Embryonic facial prominence (tissue), 1 donor: ENCODE measurements at regions not wholly inside any gene's neighbourhood (a gene's known extent, or its start where the extent isn't known, plus 50 kb on each side); places are given as distances from the start of the nearest gene placed in this dataset.

Experiments
- DNase-seq: peaks from one replicate; pipeline ENCODE4 v3.0.0-alpha.2; 2016; ENCODE audit errors: extremely low spot score

DNA sequence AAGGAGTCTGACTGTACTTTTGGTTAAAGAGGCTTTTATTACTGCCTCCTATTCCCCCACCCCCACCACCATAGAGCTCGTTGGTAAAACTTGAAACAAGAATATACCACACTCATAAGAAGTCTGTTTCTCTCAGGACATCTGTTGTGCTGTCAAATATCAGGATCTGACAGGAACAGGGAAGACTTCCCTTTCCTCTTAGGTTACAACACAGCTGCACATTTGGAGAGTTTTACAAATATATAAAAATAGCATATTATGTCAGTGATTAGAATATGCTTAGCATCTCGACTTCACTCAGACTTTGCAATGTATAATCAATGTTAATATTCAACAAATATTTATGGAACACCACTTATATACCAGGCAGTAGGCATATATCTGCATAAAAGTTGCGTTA lies 439.6 kb upstream of the REG3G start:
- no peak for DNase-seq

DNA sequence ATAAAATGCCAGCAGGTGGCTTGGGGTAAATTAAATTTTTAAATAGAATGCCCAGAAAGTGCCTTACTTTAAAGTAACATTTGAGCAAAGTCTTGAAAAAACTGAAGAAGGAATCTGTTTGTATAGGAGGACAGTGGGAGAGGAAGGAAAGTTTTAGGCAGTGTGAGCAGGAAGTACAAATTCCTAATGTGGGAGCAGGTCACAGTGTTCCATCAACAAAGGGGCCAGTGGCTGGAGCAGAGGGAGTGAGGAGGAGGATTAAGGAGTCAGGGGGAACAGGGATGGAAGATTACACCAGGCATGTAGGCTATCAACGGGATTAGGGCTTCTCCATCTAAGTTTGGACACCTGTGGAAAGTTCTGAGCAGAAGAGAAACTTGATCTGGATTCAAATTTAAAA lies 439.2 kb upstream of the REG3G start:
- no peak for DNase-seq

DNA sequence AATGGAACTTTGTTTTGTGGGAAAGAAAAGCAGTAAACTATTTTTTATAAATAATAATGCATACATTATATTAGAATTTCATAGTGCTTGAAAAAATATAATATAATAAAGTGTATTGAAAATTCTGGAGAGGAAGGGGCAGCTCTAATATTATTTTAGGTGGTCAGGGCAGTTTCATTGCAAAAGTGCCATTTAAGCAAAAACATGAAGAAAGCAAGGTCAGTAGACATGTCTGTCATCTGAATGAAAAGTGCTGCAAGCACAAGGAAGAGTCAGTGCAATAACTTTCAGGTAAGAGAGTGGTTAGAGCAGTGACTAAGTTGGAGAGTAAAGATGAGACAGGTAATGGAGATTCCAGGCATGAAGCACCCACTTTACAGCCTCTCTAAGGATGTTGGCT lies 435.6 kb upstream of the REG3G start:
- no peak for DNase-seq

DNA sequence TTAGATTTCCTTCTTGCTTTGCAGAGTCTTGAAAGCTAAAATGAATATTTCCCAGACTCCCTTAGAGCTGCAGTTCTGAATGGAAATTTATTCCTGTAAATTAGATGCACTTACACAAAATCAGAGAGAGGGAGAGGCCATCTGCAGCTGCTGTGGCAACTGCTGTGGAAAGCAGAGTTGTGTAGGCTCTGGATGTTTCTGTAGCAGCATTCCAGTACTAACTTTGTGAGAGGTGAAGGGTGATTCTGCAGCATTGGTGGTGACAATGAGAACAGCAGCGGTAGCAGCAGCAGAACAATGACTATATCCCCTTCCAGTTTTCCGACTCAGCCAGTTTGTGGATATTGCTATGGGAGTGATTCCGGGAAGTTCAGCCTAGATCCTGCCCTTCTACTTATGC lies 433.0 kb upstream of the REG3G start:
- DNase-seq = no peak

DNA sequence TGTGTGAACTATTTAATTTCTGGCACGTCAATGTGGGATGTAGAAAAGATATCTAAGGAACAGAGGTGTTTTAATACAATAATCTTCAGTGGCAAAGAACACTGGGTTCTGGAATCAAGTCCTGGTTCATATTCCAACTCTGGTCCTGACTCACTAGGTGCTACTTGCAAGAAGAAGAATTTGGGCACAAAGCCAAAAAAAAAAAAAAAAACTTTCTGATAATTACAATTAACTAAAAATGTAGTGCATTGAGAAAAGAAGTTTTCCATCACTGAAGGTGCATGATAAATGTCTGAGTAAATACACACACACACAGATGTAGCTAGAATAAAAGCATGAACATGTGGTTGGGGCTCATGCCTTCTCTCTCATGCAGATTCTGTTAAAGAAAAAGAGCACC lies 424.4 kb upstream of the REG3G start:
- no peak for DNase-seq

DNA sequence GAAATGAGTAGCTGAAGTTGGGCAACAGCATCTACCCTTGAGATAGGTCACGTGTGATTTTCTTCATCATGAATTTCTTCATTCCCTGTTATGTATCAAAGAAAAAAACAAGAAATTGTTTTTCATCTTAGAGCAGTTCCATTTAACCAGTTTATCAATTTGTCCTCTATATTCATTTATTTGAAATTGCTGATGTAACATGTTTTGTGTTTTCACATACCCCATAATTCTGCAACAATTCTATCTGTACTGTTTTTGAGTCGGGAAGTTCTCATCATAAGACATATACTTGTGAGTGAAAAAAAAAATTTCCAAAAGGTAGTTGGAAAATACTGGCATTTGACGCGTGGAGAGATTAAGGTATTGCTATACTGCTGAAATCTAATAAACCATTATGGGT lies 422.6 kb upstream of the REG3G start:
- DNase-seq = no peak

DNA sequence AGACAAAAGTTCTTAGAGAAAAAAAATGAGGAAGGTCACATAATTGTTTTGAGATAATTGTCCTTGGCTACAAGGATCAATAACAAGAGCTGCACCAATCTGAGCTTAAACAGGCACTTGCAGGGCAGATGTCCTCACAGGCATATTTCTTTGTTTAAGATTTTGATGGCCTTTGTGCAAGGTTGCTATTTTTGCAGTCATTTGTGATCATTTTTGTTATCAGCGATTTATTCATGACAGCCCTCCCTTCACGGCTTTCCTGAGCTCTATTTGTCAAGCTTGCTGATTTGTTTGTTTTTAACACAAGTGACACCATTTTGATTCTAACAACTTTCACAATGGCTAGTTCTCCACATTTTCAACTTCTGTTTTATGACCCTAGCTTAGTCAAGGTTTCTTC lies 418.6 kb upstream of the REG3G start:
- DNase-seq = no peak

DNA sequence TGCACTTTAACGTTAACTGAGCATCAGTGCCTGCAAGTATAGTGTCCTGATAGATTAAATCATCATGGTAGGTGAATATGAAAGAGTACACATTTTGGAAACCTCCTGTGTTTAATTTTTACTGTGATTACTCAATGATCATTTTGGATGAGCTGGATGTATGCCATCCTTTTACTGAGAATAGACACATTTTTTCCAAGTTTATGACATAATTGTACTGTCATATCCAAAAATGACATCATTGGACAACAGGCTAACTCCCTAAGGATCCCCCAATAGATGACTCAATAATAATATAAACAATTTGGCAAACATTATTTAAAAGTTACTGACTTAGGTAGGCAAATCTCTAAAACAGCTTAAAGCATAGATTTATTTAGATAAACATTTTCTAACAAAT lies 410.8 kb upstream of the REG3G start:
- DNase-seq = no peak

DNA sequence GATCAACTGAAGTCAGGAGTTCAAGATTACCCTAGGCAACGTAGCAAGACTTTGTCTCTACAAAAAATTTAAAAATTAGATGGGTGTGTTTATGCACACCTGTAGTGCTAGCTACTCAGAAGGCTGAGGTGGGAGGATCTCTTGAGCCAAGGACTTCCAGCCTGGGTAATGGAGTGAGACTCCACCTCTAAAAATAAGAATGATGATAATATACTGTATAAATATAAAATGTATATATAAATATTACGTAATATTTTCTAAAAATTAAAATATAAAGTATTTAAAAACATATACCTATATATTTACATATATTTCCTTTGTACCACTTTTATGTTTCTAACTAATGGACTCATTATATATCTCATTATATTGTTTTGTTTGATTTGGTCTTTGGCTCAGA lies 409.5 kb upstream of the REG3G start:
- no peak for DNase-seq

DNA sequence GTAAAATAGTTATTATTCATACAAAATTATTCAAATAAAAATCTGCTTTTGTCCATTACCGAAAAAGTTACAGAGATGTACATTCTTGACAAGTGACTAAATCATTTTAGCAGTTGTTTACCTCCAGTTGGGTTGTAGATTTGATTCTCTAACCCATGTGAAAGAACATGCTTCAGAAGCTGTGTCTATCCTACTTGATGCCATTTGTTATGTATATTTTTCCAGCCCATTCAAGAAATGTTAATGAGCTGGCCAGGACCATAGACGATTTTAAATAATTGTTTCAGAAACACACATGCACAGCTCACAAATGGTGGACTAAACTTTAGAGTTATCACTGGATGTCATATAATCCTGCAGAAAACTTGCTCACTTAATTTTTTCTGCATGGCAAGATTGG lies 391.1 kb upstream of the REG3G start:
- no peak for DNase-seq

DNA sequence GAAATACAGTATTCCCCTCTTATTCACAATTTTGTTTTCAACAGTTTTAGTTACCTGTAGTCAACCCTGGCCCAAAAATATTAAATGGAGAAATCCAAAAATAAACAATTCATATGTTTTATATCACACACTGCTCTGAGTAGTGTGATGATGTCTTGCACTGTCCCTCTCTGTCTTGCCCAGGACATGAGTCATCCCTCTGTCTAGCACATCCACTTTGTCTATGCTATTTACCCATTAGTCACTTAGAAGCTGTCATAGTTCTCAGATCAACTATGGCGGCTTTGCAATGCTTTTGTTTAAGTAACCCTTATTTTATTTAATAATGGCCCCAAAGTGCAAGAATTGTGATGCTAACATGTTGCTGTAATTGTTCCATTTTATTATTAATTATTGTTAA lies 380.6 kb upstream of the REG3G start:
- DNase-seq = no peak

DNA sequence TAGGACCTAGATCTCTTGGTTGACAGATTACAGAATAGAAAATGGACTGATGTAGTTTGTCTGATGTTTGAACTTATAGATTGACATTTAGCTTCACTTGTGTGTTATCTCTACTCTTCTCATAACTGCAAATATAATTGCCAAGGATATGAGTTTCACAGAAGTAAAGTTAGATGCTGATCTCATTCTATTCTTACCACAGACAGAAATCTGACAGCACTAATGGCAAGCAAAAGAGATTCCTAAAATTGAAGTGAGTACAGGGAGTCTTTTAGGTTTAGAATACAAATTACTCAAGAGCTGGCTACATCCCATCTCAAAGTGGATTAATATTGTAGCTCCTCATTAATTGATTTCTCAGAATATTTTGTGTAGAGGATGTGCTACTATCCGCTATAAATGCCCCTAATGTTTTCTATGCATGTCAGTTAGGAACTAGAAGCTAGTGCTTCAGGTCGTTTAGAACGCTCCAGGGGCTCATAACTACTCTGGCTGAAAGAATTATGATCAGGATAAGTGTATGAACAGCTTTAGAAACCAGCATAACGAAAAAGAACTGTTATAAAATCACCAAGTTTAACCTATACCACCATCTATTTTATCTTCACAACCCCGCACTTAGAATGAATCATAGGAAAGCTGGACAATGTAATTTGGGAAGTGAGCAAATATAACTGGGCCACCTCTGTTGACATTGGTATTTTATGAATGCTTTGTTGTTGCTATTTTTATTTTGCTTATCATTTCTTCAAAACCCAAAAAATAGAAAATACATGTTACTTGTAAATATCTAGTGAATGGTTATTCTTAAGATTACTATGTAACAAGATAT lies 378.8 kb upstream of the REG3G start:
- DNase-seq = no peak

DNA sequence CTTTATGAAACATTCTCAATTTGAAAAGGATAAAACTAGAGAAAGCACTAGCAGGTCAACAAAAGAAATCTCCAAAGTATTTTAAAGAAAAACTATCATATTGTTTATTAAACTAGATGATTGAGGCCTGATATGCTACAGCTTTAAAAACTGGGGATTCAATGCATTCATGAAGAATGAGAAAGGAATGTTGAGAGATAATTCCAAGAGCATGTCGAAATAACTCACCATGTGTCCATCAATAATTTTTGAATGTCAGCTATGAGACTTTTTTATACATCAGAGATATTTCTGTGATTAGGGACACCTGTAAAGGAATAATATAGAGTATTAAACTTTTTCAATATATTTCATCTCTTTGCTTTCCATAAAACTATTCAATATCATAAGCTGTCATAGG lies 376.9 kb upstream of the REG3G start:
- no peak for DNase-seq

DNA sequence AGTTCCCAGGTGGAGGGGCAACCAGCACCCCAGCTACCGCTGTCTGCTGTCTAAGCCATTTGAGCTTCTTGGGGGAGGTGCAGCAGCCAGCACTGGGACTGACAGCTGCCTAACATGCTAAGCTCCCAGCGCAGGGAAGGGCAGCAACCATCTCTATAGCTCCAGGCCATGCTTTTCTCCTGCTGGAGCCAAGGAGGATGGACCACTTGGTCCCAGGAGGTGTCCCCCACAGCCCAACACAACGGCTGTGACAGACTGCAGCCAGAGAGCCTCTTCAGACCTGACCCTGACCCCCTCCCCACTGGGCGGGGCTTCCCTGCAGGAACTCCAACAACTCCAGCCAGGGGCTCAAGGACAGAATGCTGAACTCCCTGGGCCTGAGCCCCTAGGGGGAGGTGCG lies 370.6 kb upstream of the REG3G start:
- DNase-seq = no peak

DNA sequence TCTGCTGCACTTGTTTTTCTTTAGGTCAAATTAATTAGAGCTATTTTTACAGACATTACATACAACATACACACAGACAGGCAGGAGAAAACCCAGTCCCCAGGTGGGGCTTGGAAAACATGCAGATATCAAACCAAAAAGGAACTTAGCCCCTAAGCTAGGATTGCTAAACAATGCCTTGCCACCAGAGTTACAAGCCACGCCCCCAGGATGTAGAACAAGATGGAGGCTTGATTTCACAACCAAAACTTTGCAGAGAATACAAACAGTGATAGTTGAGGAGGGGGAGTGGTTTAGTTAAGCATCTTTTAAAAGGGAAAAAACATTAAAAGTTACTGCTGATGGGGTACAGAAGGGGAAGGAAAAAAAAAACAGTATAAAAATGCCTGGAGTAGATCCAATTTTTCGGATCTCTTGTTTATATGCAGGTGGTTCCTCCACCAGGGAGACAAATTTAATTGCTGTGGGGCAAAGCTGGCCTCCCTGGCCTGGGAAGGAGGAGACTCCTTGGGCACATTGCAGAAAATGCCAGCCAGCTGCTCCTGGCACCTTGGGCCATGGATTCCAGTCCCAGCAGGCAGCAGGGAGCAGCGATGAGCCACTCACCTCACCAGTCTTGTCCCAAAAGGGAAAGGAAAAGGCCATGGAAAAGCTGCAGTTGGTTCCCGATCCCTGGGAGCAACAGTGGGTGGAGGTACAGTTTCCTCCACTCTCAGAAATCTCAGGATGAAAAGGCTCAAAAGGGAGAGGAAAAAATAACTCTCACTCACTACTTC lies 348.4 kb upstream of the REG3G start:
- DNase-seq = no peak

DNA sequence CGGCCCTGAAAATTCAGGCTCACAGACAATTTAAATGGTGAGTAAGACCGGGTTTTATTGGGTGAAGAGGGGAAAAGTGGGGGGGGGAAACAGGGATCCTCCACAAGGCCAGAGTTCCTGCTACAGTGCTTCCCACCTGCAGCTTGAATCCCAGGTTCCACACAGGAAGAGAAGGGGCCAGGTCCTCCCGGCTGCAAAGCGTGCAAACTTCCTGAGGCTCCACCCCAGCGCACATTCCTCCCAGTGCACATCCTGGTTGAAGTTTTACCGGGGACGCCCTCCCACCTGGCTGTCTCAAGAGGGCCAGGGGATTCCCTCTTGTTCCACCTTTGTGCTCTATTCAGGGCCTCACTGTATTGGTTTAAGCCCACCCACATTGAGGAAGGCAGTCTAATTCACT lies 347.7 kb upstream of the REG3G start:
- DNase-seq = no peak

DNA sequence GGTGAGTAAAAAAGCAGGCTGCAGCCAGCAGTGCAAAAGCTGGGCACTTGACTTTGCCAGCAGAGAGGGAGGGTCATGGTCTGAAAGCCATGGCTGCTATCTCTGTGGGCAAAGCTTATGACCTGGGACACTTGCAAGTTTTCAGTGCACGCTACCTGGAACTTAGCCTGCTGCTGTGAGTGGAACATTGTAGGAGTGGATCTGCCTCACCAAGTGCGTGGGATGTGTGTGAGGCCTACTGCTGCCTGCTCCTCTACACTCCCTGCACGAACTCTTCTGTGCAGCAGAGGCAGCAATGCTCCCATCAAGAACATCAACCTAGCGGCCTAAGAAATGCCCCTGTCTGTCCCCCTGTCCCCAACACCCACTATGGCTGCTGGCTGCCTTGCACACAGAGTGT lies 344.1 kb upstream of the REG3G start:
- DNase-seq = no peak

DNA sequence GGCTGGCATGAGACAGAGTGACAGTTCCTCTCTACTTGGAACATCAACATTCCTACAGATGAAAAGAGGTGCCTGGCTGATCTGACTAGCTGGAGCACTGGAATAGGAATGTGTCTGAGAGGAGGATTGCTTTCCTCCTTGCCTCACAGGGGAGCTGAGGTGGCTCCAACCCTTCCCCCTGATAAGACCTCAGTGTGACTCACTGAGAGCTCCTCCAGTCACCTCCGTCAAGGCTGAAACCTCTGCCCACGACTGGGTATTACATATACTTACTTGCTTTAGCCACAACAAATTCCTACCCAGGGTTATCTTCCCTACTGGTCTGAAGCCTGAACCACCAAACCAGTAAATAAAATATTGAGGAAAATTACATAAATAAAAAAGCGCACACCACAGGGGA lies 342.7 kb upstream of the REG3G start:
- DNase-seq = no peak

DNA sequence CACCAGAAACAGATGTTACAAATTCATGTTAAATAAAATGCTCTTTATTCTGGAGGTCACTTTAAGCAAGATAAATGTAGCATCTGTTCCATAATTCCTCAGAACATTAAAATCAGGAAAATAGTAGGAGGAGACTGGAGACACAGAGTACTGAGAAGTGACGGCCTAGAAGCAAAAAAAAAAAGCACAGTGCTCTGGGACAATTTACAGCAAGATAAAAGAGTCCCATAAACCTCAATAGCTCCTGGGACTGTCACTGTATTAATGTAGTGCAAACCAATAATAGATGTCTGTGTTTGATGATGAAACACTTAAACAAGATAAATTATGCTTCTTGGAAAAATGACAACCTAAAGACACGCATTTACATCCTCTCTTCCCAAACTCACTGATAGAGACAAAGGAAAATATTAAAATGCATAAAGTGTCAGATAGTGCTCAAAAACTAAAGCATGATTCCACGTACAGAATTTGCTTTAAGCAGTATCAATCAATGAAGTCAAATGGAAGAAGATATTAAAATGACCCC lies 338.8 kb upstream of the REG3G start:
- no peak for DNase-seq

DNA sequence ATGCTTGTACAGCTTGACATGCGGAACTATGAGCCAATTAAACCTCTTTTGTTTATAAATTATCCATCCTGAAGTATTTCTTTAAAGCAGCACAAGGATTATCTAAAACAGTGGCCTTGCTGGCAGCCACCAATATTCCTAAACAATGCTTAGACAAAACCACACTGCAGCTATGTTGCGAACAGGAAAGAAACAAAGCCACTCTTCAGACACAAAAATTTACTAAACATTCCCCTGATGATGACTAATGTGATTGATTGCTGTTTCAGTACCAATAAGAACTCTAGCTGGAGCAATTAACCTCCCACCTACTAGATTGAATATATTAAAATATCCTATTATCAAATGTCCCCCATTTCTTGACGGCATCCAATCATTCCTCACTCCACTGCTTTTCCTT lies 325.8 kb upstream of the REG3G start:
- DNase-seq = no peak

DNA sequence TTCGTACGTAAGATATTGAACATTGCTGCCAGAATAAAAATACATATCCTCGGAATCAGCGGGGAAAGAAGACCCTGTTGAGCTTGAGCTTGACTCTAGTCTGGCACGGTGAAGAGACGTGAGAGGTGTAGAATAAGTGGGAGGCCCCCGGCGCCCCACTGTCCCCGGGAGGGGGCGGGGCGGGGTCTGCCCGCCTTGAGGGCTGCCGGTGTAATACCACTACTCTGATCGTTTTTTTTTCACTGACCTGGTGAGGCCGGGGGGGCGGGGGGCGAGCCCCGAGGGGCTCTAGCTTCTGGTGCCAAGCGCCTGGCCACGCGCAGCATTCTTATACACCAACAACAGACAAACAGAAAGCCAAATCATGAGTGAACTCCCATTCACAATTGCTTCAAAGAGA lies 324.0 kb upstream of the REG3G start:
- DNase-seq = no peak

DNA sequence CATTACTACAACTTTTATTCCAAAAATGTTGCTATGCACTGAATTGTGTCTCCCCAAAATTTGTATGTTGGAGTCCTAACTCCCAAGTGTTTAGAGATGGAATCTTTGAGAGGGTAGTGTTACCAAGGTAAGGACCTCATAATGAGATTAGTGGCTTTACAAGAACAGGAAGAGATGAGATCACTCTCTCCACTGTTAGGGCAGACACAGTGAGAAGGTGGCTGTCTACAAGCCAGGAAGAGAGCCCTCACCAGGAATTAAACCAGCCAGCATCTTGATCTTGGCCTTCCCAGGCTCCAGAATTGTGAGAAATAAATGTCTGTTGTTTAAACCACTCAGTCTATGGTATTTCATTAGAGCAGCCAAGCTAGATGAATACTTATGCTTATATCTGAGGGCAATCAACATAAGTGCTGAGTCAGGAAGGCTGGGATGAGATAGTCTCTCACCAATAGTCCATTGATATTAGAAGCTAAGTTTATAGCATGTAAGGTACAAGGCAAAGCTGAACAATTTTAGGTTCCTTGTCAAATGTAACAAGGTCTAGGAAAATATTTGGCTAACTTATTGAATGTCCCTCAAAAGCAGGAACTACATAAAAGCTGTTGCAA lies 317.6 kb upstream of the REG3G start:
- no peak for DNase-seq
